ENCODE measurements at regions not wholly inside any gene's neighbourhood (a gene's known extent, or its start where the extent isn't known, plus 50 kb on each side); places are given as distances from the start of the nearest gene placed in this dataset.

- TF ChIP-seq CTCF (IDR thresholded peaks at IDR 0.05; ENCODE audit: low read length) = no peak
- TF ChIP-seq EZH2phosphoT487 (IDR thresholded peaks at IDR 0.05; ENCODE audit: low read length) = no peak
Measured at GRCh38 chr3:88225326-88226008, 75.7 kb downstream of the C3orf38 start.

All from MM.1S (cell line).